ENCODE measurements at regions not wholly inside any gene's neighbourhood (a gene's known extent, or its start where the extent isn't known, plus 50 kb on each side); places are given as distances from the start of the nearest gene placed in this dataset.

DNA sequence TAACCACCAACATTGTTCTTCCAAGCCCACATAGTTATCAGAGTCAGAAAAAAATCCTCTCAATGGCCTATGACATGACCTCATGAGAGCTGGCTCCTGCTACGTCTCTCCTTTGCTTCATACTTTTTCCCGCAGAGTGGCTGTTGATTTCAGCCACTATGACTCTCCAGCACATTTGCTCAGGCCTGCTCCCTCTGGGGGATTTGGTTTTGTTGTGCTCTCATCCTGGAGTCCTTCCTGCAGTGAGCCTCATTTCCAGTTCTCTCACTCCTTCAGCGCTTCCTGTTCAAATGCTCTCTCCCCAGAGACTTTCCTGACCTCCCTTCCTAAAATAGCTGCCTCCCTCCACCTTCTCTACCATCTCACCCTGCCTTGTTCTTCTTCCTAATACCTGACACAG, 72.0 kb upstream of the USP29 start:
- BruUV-seq (replicated peaks) = no TSS peak
- Mint-ChIP-seq H3K27ac (ENCODE audit: unreplicated experiment) (no peak overlapping the region), H3K36me3 (ENCODE audit: insufficient read depth, unreplicated experiment) (no peaks in the 10 kb centered on the region), H3K27me3 (ENCODE audit: insufficient read depth, unreplicated experiment) (no peaks in the 10 kb centered on the region), H3K9me3 (ENCODE audit: unreplicated experiment) (peaks cover 28% of the 10 kb centered on the region), H3K4me1 (ENCODE audit: low read depth, unreplicated experiment) (no peaks in the 10 kb centered on the region), H3K4me3 (ENCODE audit: unreplicated experiment) (no peak overlapping the region)
- peaks cover 13% of the 10 kb centered on the region for H3K9me3 ChIP-seq
- ChIA-PET POLR2A (no interaction called here), CTCF (no interaction called here)
- no peaks in the 10 kb centered on the region for H3K36me3 ChIP-seq (ENCODE audit: control insufficient read depth, insufficient read depth, low read length)
- intact Hi-C loops (cut with micrococcal nuclease; ENCODE audit: unreplicated experiment) = no loop called here
- H3K4me3 ChIP-seq (ENCODE audit: low read depth, low read length) = no peak overlapping the region
- no peaks in the 10 kb centered on the region for H3K27me3 ChIP-seq (replicated peaks; ENCODE audit: control insufficient read depth, insufficient read depth, low read length)
- no peak for TF ChIP-seq CTCF (IDR thresholded peaks at IDR 0.05; ENCODE audit: insufficient read depth in 1 of 2, low read depth in 1 of 2, low read length in 1 of 2, severe bottlenecking in 1 of 2, unreplicated experiment in 1 of 2)
- no peaks in the 10 kb centered on the region for H3K4me1 ChIP-seq
- DNase-seq = no peak

- Mint-ChIP-seq H3K36me3 (ENCODE audit: insufficient read depth, unreplicated experiment) (no peaks in the 10 kb centered on the region), H3K4me3 (ENCODE audit: unreplicated experiment) (no peak overlapping the region), H3K27ac (ENCODE audit: unreplicated experiment) (no peak overlapping the region), H3K4me1 (ENCODE audit: low read depth, unreplicated experiment) (no peaks in the 10 kb centered on the region), H3K27me3 (ENCODE audit: insufficient read depth, unreplicated experiment) (no peaks in the 10 kb centered on the region), H3K9me3 (ENCODE audit: unreplicated experiment) (peaks cover 46% of the 10 kb centered on the region)
- CTCF ChIA-PET = no interaction called here
- no peak for DNase-seq
- no peaks in the 10 kb centered on the region for H3K36me3 ChIP-seq (ENCODE audit: control insufficient read depth, insufficient read depth, low read length)
- no peak for TF ChIP-seq CTCF (IDR thresholded peaks at IDR 0.05; ENCODE audit: insufficient read depth in 1 of 2, low read depth in 1 of 2, low read length in 1 of 2, severe bottlenecking in 1 of 2, unreplicated experiment in 1 of 2)
- no peak overlapping the region for H3K4me3 ChIP-seq (ENCODE audit: low read depth, low read length)
- no peaks in the 10 kb centered on the region for H3K4me1 ChIP-seq
- POLR2A ChIA-PET = no interaction called here
- intact Hi-C loops (cut with micrococcal nuclease; ENCODE audit: unreplicated experiment) = no loop called here
- BruUV-seq (replicated peaks) = no TSS peak
- no peaks in the 10 kb centered on the region for H3K27me3 ChIP-seq (replicated peaks; ENCODE audit: control insufficient read depth, insufficient read depth, low read length)
- peaks cover 13% of the 10 kb centered on the region for H3K9me3 ChIP-seq
These were observed 68.9 kb upstream of the USP29 start for GRCh38 chr19:57050863-57051262.

DNA sequence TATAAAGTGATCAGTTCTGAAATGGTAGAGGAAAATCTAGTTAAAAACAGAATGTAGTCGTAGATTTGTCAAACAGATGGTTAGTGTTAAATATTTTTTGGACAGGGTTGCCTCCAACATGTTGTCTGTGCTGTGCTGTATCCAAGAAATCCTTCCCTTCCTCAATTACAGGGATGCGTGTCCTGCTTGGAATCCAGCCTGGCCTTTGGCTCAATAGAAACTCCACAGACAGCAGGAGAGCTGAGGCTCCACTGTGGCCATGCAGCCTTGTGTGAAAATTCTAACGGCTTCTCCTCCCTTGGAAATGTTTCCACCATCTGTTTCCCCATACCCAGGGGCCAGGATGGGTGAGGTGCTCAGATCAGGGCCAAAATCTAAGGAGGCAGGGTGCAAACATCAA, 67.7 kb upstream of the USP29 start:
- Histone ChIP-seq H3K4me3 (ENCODE audit: low read depth, low read length) (no peak overlapping the region), H3K36me3 (ENCODE audit: control insufficient read depth, insufficient read depth, low read length) (no peaks in the 10 kb centered on the region), H3K27me3 (replicated peaks; ENCODE audit: control insufficient read depth, insufficient read depth, low read length) (no peaks in the 10 kb centered on the region), H3K4me1 (no peaks in the 10 kb centered on the region), H3K9me3 (peaks cover 13% of the 10 kb centered on the region)
- Mint-ChIP-seq H3K27ac (ENCODE audit: unreplicated experiment) (no peak overlapping the region), H3K27me3 (ENCODE audit: insufficient read depth, unreplicated experiment) (no peaks in the 10 kb centered on the region), H3K4me3 (ENCODE audit: unreplicated experiment) (no peak overlapping the region), H3K9me3 (ENCODE audit: unreplicated experiment) (peaks cover 40% of the 10 kb centered on the region), H3K4me1 (ENCODE audit: low read depth, unreplicated experiment) (no peaks in the 10 kb centered on the region), H3K36me3 (ENCODE audit: insufficient read depth, unreplicated experiment) (no peaks in the 10 kb centered on the region)
- no peak for TF ChIP-seq CTCF (IDR thresholded peaks at IDR 0.05; ENCODE audit: insufficient read depth in 1 of 2, low read depth in 1 of 2, low read length in 1 of 2, severe bottlenecking in 1 of 2, unreplicated experiment in 1 of 2)
- intact Hi-C loops (cut with micrococcal nuclease; ENCODE audit: unreplicated experiment) = no loop called here
- CTCF ChIA-PET = no interaction called here
- BruUV-seq (replicated peaks) = no TSS peak
- no peak for DNase-seq
- POLR2A ChIA-PET = no interaction called here
